HepG2 (cell line): ENCODE measurements at regions not wholly inside any gene's neighbourhood (a gene's known extent, or its start where the extent isn't known, plus 50 kb on each side); places are given as distances from the start of the nearest gene placed in this dataset.

Experiments used
- ATAC-seq: fragments of 200-7000 bp; cut with Tn5 transposase; 3 replicates; pipeline ENCODE4 v1.9.1; 2020; ENCODE audit warnings: mild to moderate bottlenecking, moderate library complexity
- BruUV-seq: library from RNA; stranded (reverse); fragments of 400-500 nt; replicated peaks from 2 replicates; lab custom pipeline; 2021; lab: Mats Ljungman, UMichigan
- CTCF ChIA-PET: fragments of 300-600 bp; formaldehyde crosslinking; extraction: SDS; loops from one replicate; lab custom pipeline; 2021; ENCODE audit warnings: low total read pairs, inconsistent platforms, low intra/inter-chr PET ratio; lab: Yijun Ruan, JAX
- POLR2A ChIA-PET: fragments of 350-600 bp; sonication (Branson Sonifier 250); formaldehyde crosslinking; loops from one replicate; lab custom pipeline; 2020; ENCODE audit warnings: antibody characterized with exemption, inconsistent platforms; lab: Yijun Ruan, JAX
- DNase-seq: peaks from one replicate; pipeline ENCODE4 v3.0.0-alpha.2; 2015; ENCODE audit warnings: low spot score
- FAIRE-seq: peaks from 3 replicates; lab custom pipeline; 2011; peaks lifted over from hg19 to GRCh38; lab: Jason Lieb, UNC
- H2AFZ ChIP-seq: one replicate; pipeline ENCODE4 v1.6.1; 2011; ENCODE audit warnings: low read length, inconsistent platforms
- H3K27ac ChIP-seq: fragments of 300-600 bp; 3 replicates; pipeline ENCODE4 v1.8.0; 2011; ENCODE audit warnings: mixed run types, mild to moderate bottlenecking, mixed read lengths, low read length, inconsistent platforms; ENCODE audit not compliant: insufficient read depth; ENCODE audit errors: extremely low read length
- H3K27me3 ChIP-seq, 2 experiments: fragments of 200-600 bp in 1 of 2; 2 replicates in 1 of 2; 3 replicates in 1 of 2; pipeline versions ENCODE4 v1.6.0 to v1.8.0; 2011; ENCODE audit warnings: low read length in 2 of 2, mild to moderate bottlenecking in 2 of 2, moderate library complexity in 2 of 2, inconsistent platforms in 1 of 2; ENCODE audit not compliant: insufficient read depth in 2 of 2, control insufficient read depth in 1 of 2
- H3K36me3 ChIP-seq, 2 experiments: fragments of 200-600 bp in 1 of 2; replicated peaks in 1 of 2; 2 replicates in 1 of 2; 3 replicates in 1 of 2; pipeline versions ENCODE4 v1.5.1 to v1.8.0; 2011; ENCODE audit warnings: low read length in 2 of 2, inconsistent platforms in 1 of 2; ENCODE audit not compliant: insufficient read depth in 2 of 2, control insufficient read depth in 1 of 2
- H3K4me1 ChIP-seq: 2 replicates; pipeline ENCODE4 v1.5.1; 2012; ENCODE audit warnings: low read length, inconsistent platforms; ENCODE audit not compliant: insufficient read depth
- H3K4me2 ChIP-seq: 2 replicates; pipeline ENCODE4 v1.6.0; 2011; ENCODE audit warnings: low read depth, low read length, inconsistent platforms
- H3K4me3 ChIP-seq, 3 experiments: fragments of 200-600 bp in 1 of 3; sonication (generic), shearing (Covaris generic) in 1 of 3; replicated peaks in 1 of 3; 2 replicates each; pipeline ENCODE4 v1.5.1; 2011 to 2016; ENCODE audit warnings: low read length in 3 of 3, inconsistent platforms in 2 of 3, low read depth in 2 of 3, mild to moderate bottlenecking in 2 of 3, control low read depth in 1 of 3, mixed read lengths in 1 of 3; ENCODE audit not compliant: insufficient read depth in 1 of 3
- H3K79me2 ChIP-seq: one replicate; pipeline ENCODE4 v1.6.1; 2011; ENCODE audit warnings: low read length, inconsistent platforms; ENCODE audit not compliant: insufficient read depth
- H3K9ac ChIP-seq: 2 replicates; pipeline ENCODE4 v1.6.0; 2011; ENCODE audit warnings: mild to moderate bottlenecking, low read depth, low read length, inconsistent platforms; ENCODE audit not compliant: insufficient read depth
- H3K9me3 ChIP-seq: 2 replicates; pipeline ENCODE4 v1.5.1; 2012; ENCODE audit warnings: mild to moderate bottlenecking, low read length
- H4K20me1 ChIP-seq: 2 replicates; pipeline ENCODE4 v1.6.0; 2011; ENCODE audit warnings: inconsistent platforms, mild to moderate bottlenecking, low read length, moderate library complexity; ENCODE audit not compliant: insufficient read depth
- AHR ChIP-seq: IDR thresholded peaks from 2 replicates; pipeline ENCODE4 v1.6.1; 2018; ENCODE audit warnings: missing genetic modification reagents, missing compliant biosample characterization
- HES4 ChIP-seq: sonication (generic); formaldehyde crosslinking; IDR thresholded peaks from 2 replicates; pipeline ENCODE4 v1.9.0; 2021; ENCODE audit warnings: mild to moderate bottlenecking, missing genetic modification reagents, borderline replicate concordance
- RXRB ChIP-seq: IDR thresholded peaks from 2 replicates; pipeline ENCODE4 v1.6.1; 2016; ENCODE audit warnings: borderline replicate concordance, missing genetic modification reagents, missing compliant biosample characterization
- SP5 ChIP-seq: IDR thresholded peaks from 2 replicates; pipeline ENCODE4 v1.6.1; 2016; ENCODE audit warnings: low read depth, borderline replicate concordance
- TSC22D2 ChIP-seq: sonication (generic); formaldehyde crosslinking; IDR thresholded peaks from 2 replicates; pipeline ENCODE4 v1.5.1; 2020; ENCODE audit warnings: missing genetic modification reagents, mild to moderate bottlenecking, borderline replicate concordance
- ZNF430 ChIP-seq: sonication (generic); formaldehyde crosslinking; IDR thresholded peaks from 2 replicates; pipeline ENCODE4 v1.9.0; 2021; ENCODE audit warnings: mild to moderate bottlenecking, missing genetic modification reagents
- WGBS: methylation state at CpG from one replicate; pipeline ENCODE4 v1.1.6; 2017; ENCODE audit warnings: low lambda C conversion rate; 5-methylcytosine and 5-hydroxymethylcytosine counted together
- in situ Hi-C: cut with HindIII; loops from 2 replicates; pipeline ENCODE4 v1.10.0; 2017; ENCODE audit warnings: low pct_unique_long_range_greater_than_20kb; ENCODE audit not compliant: extremely low pct_ligation_motif_present
- intact Hi-C: fragments of 100-400 bp; cut with micrococcal nuclease; formaldehyde crosslinking; loops from one replicate; pipeline ENCODE4 v1.10.0; 2022; ENCODE audit not compliant: unreplicated experiment
- TF ChIP-seq, protein P1 (sequence below), 2 experiments: sonication (generic) in 1 of 2; formaldehyde crosslinking in 1 of 2; IDR thresholded peaks; 2 replicates each; pipeline versions ENCODE4 v1.4.0 to v1.6.1; 2016 to 2020; ENCODE audit warnings: borderline replicate concordance in 1 of 2, low read depth in 1 of 2, mild to moderate bottlenecking in 1 of 2, missing genetic modification reagents in 1 of 2

DNA sequence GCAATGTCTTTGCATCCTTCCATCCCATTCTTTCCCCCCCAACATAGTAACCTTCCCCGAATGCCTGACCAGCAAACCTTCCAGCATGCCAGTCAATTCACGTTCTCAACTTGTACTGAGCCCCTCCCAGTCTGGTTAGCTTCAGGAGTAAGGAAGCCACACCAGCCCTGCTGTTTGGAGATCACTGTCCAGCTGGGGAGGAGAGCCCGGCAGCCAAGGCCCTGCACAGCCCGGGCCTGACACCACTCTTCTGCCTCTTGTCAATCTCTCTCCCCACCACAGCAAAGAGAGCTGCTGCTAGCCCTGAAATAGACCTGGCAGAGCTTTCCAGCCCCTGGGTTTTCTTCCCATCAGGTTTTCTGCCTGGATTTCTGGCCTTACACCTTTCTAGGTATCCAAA, 185.8 kb upstream of the ID2 start:
- peaks cover 7 to 70% of the 10 kb centered on the region in 2 experiments; a peak in 4 of 5 replicates for H3K27me3 ChIP-seq

More for the DNA sequence above, 185.8 kb upstream of the ID2 start:
- TF ChIP-seq AHR (CRISPR knock-in tag) (no peak), SP5 (CRISPR knock-in tag) (no peak), TSC22D2 (CRISPR knock-in tag) (no peak), RXRB (no peak), HES4 (CRISPR knock-in tag) (no peak), ZNF430 (CRISPR knock-in tag) (no peak)
- TF ChIP-seq, protein P1, sequence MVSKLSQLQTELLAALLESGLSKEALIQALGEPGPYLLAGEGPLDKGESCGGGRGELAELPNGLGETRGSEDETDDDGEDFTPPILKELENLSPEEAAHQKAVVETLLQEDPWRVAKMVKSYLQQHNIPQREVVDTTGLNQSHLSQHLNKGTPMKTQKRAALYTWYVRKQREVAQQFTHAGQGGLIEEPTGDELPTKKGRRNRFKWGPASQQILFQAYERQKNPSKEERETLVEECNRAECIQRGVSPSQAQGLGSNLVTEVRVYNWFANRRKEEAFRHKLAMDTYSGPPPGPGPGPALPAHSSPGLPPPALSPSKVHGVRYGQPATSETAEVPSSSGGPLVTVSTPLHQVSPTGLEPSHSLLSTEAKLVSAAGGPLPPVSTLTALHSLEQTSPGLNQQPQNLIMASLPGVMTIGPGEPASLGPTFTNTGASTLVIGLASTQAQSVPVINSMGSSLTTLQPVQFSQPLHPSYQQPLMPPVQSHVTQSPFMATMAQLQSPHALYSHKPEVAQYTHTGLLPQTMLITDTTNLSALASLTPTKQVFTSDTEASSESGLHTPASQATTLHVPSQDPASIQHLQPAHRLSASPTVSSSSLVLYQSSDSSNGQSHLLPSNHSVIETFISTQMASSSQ (IDR thresholded peaks at IDR 0.05; ENCODE audit: low read depth), result no peak
- TF ChIP-seq, protein P1 (CRISPR knock-in tag; IDR thresholded peaks at IDR 0.05; ENCODE audit: borderline replicate concordance), result no peak
- TF ChIP-seq, all 625 proteins: peak for 0
- H3K4me3 ChIP-seq, result no peak overlapping the region
- H3K36me3 ChIP-seq, result no peaks in the 10 kb centered on the region
- ATAC-seq (peak; percentile 14; the same call in 2 of the 3 replicates), DNase-seq (no peak), FAIRE-seq (no peak)
- WGBS, result 17% methylated on average over 4 of the region's 4 CpGs
- no peak overlapping the region for H3K4me2 ChIP-seq
- H3K9ac ChIP-seq, result no peak overlapping the region
- no TSS peak for BruUV-seq
- no peak overlapping the region for H2AFZ ChIP-seq
- no peaks in the 10 kb centered on the region for H3K79me2 ChIP-seq
- ChIA-PET CTCF (no interaction called here), POLR2A (interaction anchor here (1.0 kb wide), 1 partner anchor 186 kb away, joined by 5 read pairs; the partner anchor contains the start of gene ID2)
- no peak overlapping the region for H3K27ac ChIP-seq
- peaks cover 53% of the 10 kb centered on the region for H3K4me1 ChIP-seq
- H4K20me1 ChIP-seq, result no peaks in the 10 kb centered on the region
- intact Hi-C loops (no loop called here), in situ Hi-C loops (no loop called here)
- H3K9me3 ChIP-seq, result no peaks in the 10 kb centered on the region
